Myocyte (in vitro differentiated cells): ENCODE measurements at regions not wholly inside any gene's neighbourhood (a gene's known extent, or its start where the extent isn't known, plus 50 kb on each side); places are given as distances from the start of the nearest gene placed in this dataset.
A peak's percentile ranks its signal among the peaks of the same experiment; 100 is the strongest.

Experiments
- DNase-seq: peaks from one replicate; pipeline ENCODE4 v3.0.0-alpha.2; 2012; ENCODE audit warnings: low read depth

DNA sequence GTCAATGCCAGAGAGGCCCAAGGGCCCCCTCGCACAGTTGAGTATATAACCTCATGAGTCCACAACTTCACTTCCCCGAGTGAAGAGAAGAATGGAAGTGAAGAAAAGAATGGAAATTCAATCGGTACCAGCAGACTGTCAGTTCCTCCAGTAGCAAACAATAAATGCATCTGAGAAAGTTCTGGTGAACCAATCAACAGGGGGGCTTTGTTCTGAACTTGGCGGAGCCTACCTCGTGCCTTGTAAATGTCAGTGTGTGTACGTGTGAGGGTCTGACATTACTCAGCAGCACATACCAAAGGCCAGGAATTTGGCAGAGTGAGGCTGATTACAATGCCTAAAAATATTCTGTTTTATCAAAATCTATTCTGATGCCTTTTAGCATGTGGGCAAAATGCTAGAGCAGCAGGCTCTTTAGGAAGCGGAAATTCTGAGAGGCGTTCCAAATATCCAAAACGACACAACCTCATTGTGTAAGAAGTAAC, 238.5 kb downstream of the LTN1 start:
- DNase-seq, result peak; percentile 45

GRCh38 chr21:28752131-28752530, 240.5 kb downstream of the LTN1 start:
- DNase-seq, result no peak

- DNase-seq, result no peak
Observed at GRCh38 chr21:28751176-28751575, 241.5 kb downstream of the LTN1 start.

DNA sequence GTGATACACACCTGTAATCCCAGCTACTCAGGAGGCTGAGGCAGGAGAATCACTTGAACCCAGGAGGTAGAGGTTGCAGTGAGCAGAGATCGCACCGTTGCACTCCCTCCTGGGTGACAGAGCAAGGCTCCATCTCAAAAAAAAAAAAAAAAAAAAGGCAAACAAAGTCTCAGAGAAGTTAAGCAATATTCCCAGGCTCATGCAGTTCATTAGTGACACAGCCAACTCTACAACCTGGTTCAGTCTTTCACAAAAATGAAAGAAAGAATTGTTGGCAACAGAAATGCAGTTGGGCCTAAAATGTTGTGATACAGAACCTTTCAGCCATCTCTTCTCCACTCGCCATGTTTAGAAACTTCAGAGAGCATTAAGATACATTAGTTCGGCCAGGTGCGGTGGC, 242.1 kb downstream of the LTN1 start:
- no peak for DNase-seq

DNA sequence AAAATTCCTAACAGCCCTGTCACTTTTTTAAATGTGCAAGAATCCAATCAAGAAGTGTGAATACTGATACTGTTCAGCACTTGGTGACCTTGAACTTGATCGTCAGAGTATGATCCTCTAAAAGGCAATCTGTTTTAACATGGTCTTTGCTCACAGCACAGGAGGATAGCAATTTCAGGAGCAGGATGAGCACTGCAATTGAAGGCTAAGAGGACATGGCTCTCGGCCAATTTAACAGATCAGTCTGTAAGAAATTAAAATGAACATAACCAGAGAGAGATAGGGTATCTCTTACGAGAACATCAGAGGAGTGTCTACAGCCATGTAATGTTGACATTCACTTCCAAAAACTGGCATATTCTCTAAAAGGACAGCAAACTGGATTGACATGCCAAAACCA, 243.1 kb downstream of the LTN1 start:
- DNase-seq, result no peak

DNA sequence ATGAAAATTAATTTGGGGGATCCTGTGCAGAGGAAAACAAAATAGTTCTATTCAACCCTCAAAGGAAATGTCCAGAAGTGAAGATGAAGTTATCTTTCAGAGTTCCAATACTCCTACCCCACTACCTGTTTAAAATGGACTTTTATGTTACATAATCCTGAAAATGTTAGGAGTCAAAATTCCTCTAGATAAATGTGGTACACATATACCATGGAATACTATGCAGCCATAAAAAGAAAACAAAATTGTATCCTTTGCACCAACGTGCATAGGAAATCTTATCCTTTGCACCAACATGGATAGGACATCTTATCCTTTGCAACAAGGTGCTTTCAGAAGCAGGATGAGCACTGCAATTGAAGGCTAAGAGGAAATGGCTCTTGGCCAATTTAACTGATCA, 245.2 kb downstream of the LTN1 start:
- DNase-seq, result no peak

DNA sequence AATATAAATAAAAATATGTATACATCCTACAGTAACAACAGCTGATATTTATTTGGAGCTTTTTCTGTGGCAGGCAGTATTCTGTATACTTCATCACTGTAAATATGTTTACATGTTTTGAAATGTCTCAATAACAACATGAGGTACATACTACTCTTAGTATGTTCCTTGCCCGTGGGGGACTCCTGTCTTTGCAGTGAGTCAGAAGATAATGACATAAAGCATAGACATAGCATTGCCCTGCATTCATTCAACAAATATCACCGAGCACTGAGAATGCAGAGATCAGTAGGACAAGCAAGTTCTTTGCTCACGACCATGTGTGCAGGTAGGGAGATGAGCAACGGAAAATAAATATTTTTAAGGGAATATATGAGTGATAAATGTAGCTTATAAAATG, 246.5 kb downstream of the LTN1 start:
- DNase-seq, result no peak

- DNase-seq, result peak; percentile 85
Observed at GRCh38 chr21:28745131-28746016, 247.3 kb downstream of the LTN1 start.

DNA sequence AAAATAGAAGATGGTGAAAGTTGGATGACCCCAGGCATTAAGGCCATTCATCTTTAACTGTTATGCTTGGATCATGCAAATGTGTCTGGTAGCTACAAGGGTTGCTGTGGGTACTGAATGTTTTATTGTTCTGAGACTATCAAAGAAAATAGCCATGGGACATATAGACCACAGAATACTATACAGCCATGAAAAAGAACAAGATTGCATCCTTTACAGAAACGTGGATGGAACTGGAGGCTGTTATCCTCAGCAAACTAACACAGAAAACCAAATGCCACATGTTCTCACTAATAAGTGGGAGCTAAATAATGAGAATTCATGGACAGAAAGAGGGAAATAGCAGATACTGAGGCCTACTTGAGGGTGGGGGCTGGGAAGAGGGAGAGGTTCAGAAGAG, 249.0 kb downstream of the LTN1 start:
- no peak for DNase-seq

GRCh38 chr21:28742527-28742926, 250.2 kb downstream of the LTN1 start:
- DNase-seq, result peak; percentile 57

DNA sequence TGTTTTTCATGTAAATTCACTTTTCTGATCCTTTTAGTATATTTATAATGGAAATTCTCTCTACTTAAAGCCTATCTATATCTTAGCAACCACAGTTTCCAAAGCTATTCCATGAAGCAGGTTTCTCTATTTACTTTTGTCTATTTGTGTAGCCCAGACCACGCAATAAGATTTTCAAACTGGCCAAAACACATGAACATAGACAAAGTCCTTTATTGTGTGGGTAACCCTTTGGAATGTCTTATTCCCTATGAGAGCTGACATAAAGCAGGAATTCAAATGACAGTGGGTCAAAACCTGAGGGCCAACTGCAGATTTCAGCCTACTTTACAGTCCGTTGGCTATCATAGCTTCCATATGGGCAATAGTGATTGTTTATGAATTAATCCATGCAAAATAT, 252.6 kb downstream of the LTN1 start:
- no peak for DNase-seq

DNA sequence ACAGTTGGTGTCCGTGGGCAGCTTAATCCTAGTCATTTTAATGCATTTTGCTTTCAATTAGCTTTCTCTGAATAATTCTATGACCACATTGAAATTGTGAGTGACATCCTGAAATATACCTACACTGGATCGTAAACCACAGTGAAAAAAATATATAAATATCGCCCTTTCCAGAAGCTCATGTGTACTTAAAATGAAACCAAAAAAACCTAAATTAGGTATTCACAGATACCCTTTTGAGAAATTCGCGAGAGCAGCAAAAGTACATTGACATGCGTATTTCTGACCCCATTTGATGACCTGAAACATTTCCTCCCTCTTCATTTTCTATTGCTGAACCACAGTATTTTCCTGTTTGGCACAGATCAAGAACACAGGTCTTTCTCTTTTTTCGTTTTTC, 253.8 kb downstream of the LTN1 start:
- no peak for DNase-seq

- DNase-seq, result no peak
Observed at GRCh38 chr21:28738420-28738704, 254.3 kb downstream of the LTN1 start.

DNA sequence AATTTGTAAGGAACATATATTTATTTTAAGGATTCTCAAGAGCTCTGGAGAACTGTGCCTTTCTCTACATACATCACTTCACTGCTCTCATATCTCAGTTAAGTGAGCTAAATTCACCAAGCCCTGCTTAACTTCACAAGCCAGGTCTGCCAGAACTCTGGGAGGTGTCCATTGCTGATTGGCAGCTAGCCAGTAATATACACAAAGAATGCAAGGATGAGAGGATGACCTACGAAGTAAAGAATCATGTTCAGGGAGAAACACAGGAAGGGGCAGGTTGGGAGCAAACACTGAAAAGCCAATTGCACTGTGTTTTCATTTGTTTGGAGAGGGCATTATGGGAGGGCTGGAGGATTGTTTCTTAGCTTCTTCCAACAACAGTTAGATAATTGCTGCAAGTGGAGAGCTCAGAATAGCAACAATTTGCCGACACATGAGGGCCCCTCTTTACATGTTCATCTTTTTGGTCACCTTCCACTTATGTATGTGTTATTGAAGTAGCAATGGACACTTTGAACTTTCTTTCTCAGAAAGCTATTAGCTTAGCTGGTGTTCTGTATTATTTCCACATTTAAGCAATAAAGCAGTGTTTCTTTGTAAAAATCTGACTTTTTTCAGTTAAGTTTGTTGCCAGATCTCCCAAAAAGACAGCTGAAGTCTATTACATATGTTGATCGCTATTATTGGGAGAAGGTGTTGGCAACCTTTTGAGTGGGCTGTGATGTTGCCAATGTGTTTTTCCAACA, 254.8 kb downstream of the LTN1 start:
- DNase-seq, result no peak

- no peak for DNase-seq
Observed at GRCh38 chr21:28734522-28735175, 258.0 kb downstream of the LTN1 start.

GRCh38 chr21:28731700-28732321, 260.9 kb downstream of the LTN1 start:
- DNase-seq, result no peak

DNA sequence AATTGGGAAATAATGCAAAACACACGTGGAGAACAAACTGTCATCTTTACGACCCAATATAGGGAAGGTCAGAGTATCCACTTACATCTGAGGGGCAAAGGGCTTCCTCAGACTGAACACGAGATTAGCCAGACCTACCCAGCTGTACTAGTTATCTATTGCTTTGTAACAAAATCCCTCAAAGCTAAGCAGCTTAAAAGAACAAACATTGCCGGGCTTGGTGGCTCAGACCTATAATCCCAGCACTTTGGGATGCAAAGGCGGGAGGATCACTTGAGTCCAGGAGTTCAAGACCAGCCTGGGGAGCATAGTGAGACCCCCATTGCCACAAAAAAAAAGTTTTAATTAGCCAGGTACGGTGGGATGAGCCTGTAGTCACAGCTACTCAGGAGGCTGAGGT, 262.8 kb downstream of the LTN1 start:
- no peak for DNase-seq

GRCh38 chr21:28727809-28728208, 264.9 kb downstream of the LTN1 start:
- no peak for DNase-seq

DNA sequence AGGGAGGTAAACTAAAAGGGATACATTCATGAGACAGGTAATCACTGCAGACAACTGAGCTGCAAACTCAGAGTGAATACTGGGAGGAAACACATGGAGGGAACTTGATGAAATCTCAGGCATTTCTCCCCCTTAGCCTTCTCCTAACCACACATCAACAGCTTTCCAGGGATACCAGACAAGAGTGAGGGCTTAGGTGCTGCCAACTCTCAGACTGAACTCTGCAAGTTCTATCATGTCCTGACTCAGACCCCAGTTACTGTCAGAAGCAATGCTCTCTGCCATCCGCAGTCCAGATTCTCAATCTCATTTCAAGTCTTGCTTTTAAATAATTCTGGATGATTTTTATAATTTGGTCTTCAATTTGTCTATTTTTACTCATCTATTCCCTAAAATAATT, 267.3 kb downstream of the LTN1 start:
- DNase-seq, result no peak

DNA sequence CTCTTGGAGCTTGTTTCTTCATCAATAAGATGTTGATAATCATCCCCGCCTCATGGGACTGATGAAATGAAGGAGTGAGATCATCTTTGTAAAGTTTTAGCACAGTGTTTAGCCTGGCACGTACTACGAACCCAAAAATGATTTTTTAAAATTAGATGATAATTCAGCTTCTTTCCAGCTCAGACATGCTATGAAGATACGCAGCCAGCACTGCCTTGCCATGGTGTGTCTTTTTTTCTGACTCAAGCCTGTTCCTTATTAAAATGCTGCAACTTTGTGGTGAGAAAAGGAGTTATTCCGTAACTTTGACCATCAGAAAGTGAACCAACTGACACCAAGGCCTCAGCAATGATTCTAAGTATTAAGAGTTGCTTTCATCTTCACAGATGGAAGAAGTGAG, 269.0 kb downstream of the LTN1 start:
- no peak for DNase-seq

- no peak for DNase-seq
Observed at GRCh38 chr21:28719723-28720122, 273.0 kb downstream of the LTN1 start.
